NK-92 (cell line): ENCODE measurements at regions not wholly inside any gene's neighbourhood (a gene's known extent, or its start where the extent isn't known, plus 50 kb on each side); places are given as distances from the start of the nearest gene placed in this dataset.
"Not testable (repeated sequence)": the region's sequence is repeated elsewhere in the genome, so short reads cannot be mapped to it uniquely, and the experiment has no call there.

Experiments used
- DNase-seq: peaks from one replicate; lab custom pipeline; 2025; ENCODE audit not compliant: unreplicated experiment; lab: John Stamatoyannopoulos, UW

DNA sequence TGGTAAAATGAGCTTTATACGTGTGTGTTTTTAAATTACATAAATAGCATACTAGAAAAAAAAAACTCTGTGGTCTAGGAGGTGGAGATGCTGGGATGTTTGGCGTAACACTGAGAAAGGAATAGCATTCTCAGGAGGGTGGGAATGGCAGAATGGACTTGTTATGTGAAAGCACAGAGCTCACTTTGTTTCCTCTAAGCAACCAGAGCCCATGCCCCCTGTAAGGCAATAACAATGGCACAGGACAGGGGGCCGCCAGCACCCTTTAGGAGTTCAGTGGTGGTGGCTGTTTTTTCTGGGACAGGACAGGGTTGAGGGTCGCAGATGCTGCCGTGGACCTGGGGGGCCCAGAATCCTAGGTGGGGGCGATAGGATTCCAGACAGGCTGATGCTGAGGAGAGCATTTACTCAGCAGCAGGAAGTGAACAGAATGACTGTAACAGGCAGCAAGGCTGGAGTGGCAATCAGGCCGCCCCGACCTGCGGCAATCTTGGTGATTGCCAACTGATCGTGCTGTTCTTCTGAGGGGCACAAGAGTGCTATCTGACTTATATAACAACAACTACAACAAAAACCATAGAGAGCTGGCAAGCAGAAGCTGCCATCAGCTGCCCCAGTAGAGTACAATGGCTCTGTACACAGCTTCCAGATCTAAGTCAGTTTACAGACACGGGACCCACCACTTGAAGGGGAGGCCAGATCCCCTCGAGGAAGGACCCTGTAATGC, 160.4 kb downstream of the UACA start:
- no peak for DNase-seq

DNA sequence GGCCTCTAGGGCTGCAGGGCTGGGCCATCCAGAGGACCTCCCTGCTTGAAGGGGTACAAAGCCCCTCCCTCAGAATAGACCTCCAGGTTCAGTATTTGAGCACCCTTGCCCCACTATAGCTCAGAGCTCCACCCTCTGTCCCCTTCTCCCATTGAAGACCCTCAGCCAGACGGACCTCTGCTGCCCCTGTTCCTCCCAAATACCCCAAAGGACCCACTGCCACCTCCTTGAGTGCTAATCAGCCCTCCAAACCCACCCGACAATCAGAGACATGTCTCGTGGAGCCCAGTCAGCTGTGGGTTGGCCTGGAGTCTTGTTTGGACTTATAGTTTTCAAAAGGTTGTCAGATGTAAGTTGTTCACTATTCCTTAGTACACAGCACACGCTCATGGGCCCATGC, 161.1 kb downstream of the UACA start:
- no peak for DNase-seq

DNA sequence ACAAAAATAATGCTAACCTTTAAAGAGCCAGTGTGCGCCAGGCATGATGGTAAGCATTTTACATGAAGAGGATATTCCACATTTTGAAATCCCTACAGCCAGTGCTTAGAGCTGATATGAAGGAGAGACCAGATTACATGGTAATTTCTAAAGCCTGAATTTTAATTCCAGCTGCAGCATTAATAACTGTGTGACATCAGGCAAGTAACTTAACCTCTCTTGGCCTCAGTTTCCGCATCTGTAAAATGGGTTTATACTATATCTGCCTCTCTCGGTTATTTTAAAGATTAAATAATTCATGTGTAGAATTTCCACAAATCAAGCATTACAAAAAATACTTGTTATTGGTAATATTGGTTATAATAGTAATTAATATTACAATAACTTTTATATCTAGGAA, 165.4 kb downstream of the UACA start:
- DNase-seq: no peak

DNA sequence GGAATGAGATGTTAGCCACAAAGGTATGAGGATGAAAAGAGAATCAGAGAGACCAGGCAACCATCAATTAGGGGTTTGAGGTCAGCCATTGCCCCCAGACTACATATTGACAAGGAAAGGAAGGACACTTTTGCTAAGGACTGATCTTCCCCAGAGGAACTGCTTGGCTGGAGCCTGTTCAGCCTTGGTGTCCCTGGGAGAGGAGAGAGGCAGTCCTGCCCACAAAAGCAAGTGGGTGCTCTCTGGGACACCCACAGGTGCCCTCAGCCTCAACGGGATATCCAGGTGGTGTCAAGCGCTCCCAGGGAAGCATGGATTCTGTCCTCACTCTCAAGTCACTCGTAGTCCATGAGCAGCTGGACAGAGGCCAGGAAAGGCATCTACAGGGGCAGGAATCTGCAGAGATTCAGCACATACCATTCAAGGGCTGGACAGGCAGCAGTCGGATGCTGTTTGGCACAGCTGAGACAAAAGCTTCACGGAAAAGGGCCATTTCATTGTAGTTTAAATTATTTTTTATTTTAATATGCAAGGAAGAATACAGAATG, 166.2 kb downstream of the UACA start:
- no peak for DNase-seq

DNA sequence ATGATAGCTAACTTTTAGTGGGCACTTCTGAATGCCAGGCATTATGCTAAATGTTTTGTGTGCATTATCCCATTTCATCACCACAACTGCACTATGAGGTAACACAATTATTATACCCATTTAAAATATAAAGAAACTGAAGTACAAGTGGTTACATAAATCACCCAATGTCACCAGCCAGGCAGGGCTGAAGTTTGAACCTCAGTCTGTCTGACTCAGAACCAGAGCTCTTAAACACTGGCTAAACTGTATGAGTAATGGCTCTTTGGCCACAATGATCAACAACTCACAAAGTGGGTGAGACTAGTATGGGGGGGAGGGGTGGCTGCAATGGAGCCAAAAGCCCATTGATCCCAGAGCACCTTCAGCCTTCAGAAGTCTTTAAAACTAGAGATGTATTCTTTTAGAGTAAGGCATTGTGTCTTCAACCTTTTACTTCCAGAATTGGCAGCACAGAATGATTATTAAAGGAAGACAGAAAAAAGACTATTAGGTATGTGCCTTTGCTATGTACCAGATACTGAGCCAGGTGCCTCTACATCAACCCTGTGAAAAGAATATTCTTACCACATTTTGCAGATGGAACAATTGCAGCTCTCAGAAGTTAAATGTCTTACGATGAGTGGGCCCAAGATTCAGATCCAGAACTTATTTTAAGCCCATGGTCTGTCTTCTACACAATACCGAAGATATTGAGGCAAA, 166.9 kb downstream of the UACA start:
- DNase-seq: no peak

DNA sequence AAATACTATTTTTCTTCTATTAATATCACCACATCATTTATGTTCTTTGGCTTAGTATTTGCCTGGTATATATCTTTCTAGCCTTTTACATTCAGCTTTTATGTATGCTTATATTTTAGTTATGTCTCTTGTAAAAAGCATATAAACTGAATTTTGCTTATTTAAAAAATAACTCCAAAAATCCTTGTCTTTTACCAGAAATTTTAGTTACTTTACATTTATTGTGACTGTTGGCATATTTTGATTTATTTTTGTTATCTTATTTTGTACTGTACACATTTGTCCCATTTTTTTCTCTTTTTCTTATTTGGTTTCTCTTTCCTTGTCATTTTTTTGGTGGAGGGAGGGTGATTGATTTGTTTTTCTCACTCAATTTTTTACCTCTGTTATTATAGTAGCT, 169.6 kb downstream of the UACA start:
- DNase-seq: no peak

DNA sequence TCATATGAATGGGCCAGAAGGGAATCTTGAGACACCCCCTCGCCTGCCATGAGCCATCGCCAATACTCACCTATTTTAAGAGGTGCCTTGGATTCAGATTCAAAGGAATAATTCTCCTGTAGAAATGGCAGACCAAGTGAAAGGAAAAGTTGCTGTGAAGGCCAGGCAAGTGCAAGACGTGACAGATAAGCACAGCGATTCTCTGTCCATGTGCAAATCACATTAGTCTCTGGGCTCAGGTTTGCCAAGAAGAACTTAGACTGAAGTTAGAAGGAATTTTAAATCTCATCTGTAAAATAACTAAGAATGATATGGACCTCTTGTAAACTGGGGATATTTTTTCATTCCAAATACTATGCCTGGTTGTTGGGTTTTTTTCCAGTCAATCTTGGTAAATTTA, 173.6 kb downstream of the UACA start:
- no peak for DNase-seq

DNA sequence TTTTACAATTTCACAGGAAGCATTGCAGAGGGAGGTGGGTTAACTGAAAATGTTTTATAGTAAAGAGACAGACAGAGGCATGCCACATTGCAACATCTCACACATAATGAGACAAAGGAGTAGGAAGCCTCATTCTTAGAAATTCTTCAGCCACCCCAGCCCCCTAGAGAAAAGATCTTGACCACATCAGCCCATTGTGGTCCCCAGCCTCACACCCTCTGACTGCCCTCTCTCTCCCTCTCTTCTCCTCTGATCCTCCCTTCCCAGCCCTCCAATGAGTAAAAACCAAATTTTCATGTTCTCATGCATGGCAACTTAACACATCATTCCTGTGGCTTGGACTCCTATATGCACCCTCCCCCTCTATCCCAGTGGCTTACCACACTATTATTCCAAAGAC, 174.1 kb downstream of the UACA start:
- no peak for DNase-seq

DNA sequence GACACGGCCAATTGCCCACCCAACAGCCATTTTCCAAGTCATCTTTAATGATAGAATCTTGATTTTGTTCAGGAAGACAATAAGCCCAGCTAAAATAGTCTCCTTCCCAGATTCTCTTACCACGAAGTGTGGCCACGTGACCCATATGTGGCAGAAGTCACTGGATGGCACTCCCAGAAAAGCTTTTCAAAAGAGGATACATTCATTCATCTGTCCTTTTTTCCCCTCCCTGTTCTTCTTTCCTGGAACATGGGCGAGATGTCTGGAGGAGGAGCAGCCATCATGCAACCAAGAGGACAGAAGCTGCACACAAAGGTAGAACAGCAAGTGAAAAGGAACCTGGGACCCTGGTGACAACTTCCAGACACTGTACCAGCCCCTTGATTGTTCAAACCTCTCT, 174.7 kb downstream of the UACA start:
- DNase-seq: no peak

DNA sequence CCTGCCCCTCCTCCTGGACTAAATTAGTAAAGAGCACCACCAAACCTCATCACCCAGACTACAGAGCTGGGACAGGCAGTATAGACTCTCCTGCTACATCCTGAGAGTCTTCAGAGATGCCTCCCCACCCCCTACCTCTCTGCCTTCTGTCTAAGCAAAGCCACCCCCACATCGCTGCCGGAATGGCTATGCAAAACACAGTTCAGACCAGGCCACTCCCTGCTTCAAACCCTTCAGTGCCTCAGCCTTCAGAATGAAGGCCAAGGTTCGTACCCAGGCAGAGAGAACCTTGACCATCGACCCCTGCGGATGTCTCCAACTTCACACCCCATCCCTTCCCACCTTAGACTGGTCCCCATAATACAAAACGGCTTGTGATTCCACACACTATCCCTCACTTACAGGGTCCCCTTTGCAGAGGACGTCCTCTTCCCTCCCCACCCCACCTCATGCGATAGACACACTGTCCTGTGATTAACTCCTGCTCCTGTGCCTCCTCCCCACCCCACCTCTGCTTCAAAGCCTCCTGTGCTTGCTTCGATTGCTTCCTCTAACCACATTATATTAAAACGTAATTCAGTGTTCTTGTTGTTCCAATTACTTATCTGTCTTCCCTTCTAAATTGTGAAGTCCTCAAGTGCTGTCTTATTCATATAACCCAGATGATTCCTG, 175.3 kb downstream of the UACA start:
- no peak for DNase-seq

DNA sequence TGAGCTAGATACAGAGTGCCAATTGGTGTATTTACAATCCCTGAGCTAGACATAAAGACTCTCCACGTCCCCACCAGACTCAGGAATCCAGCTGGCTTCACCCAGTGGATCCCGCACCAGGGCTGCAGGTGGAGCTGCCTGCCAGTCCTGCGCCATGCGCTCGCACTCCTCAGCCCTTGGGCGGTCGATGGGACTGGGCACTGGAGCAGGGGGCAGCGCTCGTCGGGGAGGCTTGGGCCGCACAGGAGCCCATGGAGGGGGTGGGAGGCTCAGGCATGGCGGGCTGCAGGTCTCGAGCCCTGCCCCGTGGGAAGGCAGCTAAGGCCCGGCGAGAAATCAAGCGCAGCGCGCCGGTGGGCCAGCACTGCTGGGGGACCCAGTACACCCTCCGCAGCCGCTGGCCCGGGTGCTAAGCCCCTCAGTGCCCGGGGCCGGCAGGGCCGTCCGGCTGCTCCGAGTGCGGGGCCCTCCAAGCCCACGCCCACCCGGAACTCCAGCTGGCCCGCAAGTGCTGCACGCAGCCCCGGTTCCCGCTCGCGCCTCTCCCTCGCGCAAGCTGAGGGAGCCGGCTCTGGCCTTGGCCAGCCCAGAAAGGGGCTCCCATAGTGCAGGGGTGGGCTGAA, 176.2 kb downstream of the UACA start:
- DNase-seq: not testable (repeated sequence)

DNA sequence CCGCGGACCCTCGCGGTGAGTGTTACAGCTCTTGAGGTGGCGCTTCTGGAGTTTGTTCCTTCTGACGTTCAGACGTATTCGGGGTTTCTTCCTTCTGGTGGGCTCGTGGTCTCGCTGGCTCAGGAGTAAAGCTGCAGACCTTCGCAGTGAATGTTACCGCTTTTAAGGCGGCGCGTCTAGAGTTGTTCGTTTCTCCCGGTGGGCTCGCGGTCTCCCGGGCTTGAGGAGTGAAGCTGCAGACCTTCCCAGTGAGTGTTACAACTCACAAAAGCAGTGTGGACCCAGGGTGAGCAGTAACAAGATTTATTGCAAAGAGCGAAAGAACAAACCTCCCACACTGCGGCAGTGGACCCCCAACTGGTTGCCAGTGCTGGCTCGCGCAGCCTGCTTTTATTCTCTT, 177.1 kb downstream of the UACA start:
- DNase-seq: no peak

DNA sequence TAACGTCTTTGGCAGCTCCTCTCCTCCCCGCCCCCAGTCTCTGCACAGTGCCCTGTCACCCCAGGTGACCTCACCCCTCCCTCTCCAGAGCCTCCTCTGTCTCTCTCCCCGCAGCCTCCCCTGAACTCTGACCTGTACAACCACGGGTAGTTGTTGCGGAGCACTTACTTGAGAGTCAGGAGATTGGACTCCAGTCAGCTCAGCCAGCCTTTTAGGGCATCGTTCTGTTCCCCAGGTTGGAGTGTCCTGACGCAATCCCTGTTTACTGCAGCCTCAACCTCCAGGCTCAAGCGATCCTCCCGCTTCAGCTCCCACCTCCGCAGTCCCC, 177.7 kb downstream of the UACA start:
- DNase-seq: no peak

DNA sequence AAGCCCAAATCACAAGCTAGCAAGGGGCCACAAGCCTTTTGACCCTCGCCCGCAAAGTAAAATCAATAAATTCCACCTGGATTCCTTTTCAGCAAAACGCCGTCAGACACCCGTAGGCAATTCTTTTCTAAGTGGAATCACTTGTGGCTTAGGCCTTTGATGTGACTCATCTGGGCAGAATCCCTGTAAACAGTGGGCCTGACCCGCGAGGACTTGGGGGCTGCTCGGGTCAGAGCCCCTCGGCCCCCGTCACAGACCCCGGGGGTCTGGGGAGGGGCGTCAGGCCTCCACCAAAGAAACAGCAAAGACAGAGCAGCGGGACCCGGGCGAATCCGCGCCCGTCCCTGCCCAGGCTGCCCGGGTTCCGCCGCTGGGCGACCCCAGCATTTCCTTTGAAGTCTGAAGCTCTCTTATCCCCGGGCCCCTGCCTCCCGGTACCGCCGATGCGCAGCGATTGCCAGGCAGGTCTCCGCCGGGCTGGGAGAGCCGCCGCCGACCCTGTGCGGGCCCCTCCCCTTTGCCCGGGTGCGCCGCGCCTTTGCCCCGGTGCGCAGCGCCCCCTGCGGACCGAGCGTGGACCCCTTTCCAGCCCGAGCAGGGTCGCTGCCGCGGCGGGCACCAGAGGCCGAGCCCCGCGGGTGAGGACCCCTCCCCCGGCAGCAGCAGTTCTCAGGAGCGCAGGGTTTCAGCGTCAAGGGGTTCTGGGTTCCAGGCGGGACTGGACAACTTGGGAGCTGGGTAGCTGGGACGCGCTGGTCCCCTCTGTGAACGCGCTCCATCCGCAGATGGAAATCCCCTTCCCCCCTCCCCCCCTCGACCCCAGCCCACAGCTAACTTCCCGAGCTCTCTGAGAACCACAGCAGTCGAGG, 178.3 kb downstream of the UACA start:
- no peak for DNase-seq

DNA sequence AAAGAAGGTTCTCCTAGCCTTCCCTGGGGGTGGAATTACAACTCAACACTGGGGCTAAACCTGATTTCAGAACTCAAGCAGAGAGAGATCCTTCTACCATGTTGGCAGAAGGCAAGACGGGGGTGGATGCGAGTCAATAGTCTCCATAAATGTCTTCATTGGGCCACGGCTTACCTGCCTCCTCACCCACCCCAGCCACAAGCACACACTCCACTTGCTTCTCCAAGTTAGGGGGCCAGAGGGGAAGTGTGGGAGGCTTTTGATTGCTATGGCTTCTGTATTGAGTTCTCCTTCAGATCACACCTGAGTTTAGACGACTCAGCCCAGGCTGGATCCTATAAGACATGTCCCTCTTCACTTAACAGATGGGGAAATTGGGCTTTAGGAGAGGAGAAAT, 178.9 kb downstream of the UACA start:
- DNase-seq: no peak

DNA sequence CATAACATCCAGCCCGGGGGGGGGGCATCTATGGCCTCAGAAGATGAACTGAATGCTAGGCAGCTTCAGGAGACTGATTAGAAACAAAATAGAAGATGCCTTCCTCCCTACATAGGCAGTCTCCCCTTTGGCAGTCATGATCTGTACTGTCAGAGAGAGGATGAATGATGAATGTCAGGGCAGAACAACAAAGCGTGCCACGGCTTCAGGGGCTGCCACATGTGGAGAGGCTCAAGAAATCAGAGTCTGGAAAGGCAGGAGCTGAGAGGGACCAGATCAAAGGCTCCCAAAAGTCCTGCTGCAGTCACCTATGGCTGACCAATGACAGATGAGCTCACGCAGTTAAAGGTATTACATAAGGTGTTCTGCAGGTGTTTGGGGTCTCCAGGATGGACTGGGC, 180.4 kb downstream of the UACA start:
- no peak for DNase-seq

DNA sequence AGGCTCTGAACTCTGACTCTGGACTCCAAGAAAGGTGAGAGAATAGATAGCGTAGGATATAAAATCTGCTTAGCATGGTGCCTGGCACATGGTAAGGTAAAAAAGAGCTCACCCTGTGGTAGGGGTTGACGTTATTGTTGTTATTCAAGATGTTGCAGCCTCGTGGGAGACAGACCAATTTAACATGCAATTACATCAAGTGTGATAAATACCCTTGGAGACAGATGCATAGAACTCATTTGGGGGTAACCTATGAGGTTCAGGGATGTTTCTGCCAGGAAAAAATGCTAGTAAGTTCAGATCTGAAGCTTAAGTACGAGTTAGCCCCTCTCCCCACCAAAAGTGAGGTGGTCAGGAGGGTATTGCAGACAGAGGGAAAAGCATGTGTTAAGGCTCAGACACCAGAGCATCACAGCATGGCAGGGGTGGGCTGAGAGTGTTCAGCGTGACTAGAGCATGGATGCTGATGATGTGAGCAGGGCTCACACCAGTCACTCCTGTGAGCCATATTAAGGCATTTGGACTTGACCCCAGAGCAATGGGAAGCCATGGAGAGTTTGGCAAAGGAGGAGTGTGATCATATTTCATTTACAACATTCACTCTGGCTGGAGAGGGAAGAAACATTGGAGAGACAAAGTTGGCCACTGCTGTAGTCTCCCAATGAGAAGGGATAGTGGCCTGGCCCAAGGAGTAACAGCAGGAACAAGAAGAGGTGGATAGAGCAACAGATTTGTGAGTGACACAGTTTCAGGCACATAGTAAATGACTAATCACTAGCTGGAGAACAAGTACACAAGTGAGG, 181.0 kb downstream of the UACA start:
- DNase-seq: no peak

DNA sequence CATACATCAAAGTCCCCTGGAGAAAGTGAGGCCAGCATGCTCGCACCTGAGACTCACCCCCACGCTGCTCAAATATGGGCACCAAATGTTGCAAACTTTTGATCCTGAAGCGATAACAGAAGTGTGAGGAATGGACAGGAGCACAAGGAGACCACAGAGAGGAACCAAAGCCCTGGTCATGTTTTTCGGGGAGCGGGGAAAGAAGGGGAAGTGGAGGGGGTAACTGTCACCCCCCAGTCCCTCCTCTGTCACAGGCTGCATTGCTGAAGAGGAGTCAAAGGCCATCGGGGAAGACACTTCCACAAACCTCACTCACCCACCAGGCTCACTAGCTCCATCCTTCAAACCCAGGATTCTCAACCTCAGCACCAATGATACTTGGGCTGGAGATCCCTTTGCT, 182.4 kb downstream of the UACA start:
- no peak for DNase-seq

DNA sequence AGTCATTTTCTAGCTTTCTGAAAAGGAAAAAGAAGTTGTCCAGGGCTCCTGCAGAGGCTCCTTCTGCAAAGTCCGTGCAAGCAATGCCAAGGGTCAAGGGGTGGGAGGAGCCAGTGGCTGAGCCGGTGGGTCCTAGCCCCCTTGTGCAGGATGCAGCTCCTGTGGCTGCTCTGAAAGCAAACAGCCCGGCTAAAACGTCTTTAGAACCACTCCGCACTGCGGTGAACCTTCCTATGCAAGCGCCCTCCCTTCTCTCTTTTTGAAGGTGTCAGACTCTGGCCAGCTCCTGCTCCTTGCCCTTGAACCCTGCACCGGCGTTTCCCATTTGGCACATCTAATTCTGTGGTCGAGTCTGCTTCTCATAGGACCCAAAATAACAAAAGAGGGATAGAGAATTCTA, 183.1 kb downstream of the UACA start:
- no peak for DNase-seq

DNA sequence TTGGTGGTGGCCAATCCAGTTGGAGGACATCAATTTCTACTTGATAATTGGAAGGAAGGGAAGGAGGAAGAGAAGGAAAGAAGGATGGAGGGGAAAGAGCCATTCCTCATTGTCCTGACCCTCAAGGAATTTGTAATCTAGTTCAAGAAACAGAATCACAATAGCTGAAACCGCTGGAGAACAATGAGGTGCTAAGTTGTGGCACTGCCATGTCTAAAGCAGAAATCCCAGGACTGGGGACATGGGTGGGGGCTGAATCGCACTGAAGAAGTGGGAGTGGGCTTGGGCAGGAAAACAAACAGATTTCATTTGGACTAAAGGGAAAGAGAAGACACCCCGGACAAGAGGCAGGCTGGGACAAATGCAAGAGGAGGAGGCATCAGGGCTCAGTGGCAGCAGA, 183.6 kb downstream of the UACA start:
- no peak for DNase-seq
